Astrocyte of the spinal cord (primary cell): ENCODE measurements at regions not wholly inside any gene's neighbourhood (a gene's known extent, or its start where the extent isn't known, plus 50 kb on each side); places are given as distances from the start of the nearest gene placed in this dataset.
"Not testable (repeated sequence)": the region's sequence is repeated elsewhere in the genome, so short reads cannot be mapped to it uniquely, and the experiment has no call there.

Experiments
- DNase-seq: peaks from one replicate; pipeline ENCODE4 v3.0.0; 2011; ENCODE audit warnings: low read depth, low spot score
- H3K4me3 ChIP-seq: 2 replicates; pipeline ENCODE4 v1.5.1; 2011; ENCODE audit warnings: low read depth, mild to moderate bottlenecking, low read length, moderate library complexity
- CTCF ChIP-seq: IDR thresholded peaks from 2 replicates; pipeline ENCODE4 v1.5.1; 2012; ENCODE audit warnings: low read depth, mild to moderate bottlenecking, low read length, inconsistent platforms
- in situ Hi-C: cut with HindIII; loops from 2 replicates; pipeline ENCODE4 v1.10.0; 2017; ENCODE audit warnings: low sequenced_read_pairs

GRCh38 chr10:22831586-22831985, 96.3 kb upstream of the ARMC3 start:
- no peak overlapping the region for H3K4me3 ChIP-seq
- in situ Hi-C loops, result no loop called here
- TF ChIP-seq CTCF, result no peak
- DNase-seq, result peak; percentile 53

GRCh38 chr10:22828712-22829111, 99.1 kb upstream of the ARMC3 start:
- H3K4me3 ChIP-seq, DNase-seq, in situ Hi-C loops: not testable (repeated sequence)

GRCh38 chr10:22825841-22826240, 102.0 kb upstream of the ARMC3 start:
- no peak for TF ChIP-seq CTCF
- no peak overlapping the region for H3K4me3 ChIP-seq
- no peak for DNase-seq
- in situ Hi-C loops, result no loop called here

- in situ Hi-C loops, result no loop called here
- no peak for TF ChIP-seq CTCF
- peak; percentile 70 for DNase-seq
- no peak overlapping the region for H3K4me3 ChIP-seq
These were observed 102.9 kb upstream of the ARMC3 start for GRCh38 chr10:22824984-22825383.

- DNase-seq, result no peak
- no peak for TF ChIP-seq CTCF
- no peak overlapping the region for H3K4me3 ChIP-seq
- in situ Hi-C loops, result no loop called here
These were observed 103.3 kb upstream of the ARMC3 start for GRCh38 chr10:22824520-22824919.

- DNase-seq, result peak; percentile 84
- TF ChIP-seq CTCF, result no peak
- in situ Hi-C loops, result no loop called here
- no peak overlapping the region for H3K4me3 ChIP-seq
These were observed 104.7 kb upstream of the ARMC3 start for GRCh38 chr10:22823109-22823508.

- in situ Hi-C loops, H3K4me3 ChIP-seq, DNase-seq: not testable (repeated sequence)
These were observed 105.9 kb upstream of the ARMC3 start for GRCh38 chr10:22821921-22822320.

- in situ Hi-C loops, result no loop called here
- H3K4me3 ChIP-seq, result no peak overlapping the region
- peak; percentile 86 for DNase-seq
- no peak for TF ChIP-seq CTCF
These were observed 106.4 kb upstream of the ARMC3 start for GRCh38 chr10:22821501-22821900.
